Caki2 (cell line): ENCODE measurements at regions not wholly inside any gene's neighbourhood (a gene's known extent, or its start where the extent isn't known, plus 50 kb on each side); places are given as distances from the start of the nearest gene placed in this dataset.

Experiments
- DNase-seq: peaks from one replicate; pipeline ENCODE4 v3.0.0-alpha.2; 2015; ENCODE audit warnings: low read depth
- in situ Hi-C: cut with HindIII; loops from 2 replicates; pipeline ENCODE4 v1.10.0; 2016; ENCODE audit warnings: low sequenced_read_pairs, low pct_unique_long_range_greater_than_20kb, mixed read lengths

DNA sequence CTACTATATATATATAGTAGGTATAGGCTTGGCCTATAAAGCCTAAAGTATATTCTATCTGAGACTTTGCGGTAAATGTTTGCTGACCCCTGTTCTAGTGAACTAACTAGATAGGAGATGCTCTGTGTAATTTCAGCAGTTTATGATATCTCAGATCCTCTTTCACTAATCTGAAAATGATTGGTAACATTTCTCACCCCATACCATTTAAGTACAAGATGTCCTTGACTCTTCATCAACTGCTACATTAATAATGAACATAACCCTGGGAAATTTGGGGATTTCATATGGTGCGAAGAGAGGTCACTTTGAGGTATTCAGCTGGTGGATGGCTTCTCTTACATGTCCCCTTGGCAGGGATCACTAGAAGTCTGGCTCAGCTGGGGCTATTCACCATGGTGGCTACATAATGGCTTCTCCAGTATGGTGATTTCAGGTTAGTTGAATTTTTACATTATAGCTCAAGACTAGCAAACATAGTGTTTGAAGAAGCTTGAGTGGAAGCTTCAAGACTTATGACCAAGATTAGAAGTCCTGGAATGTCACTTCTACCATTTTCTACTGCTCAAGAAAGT is 103.6 kb upstream of the MYCBP2 start:
- in situ Hi-C loops: no loop called here
- no peak for DNase-seq

GRCh38 chr13:77429320-77430142 is 102.6 kb upstream of the MYCBP2 start:
- in situ Hi-C loops: no loop called here
- no peak for DNase-seq

- no peak for DNase-seq
- in situ Hi-C loops: no loop called here
Observed at GRCh38 chr13:77425705-77426104, 98.8 kb upstream of the MYCBP2 start.

- no peak for DNase-seq
- in situ Hi-C loops: no loop called here
Observed at GRCh38 chr13:77423296-77423695, 96.4 kb upstream of the MYCBP2 start.

DNA sequence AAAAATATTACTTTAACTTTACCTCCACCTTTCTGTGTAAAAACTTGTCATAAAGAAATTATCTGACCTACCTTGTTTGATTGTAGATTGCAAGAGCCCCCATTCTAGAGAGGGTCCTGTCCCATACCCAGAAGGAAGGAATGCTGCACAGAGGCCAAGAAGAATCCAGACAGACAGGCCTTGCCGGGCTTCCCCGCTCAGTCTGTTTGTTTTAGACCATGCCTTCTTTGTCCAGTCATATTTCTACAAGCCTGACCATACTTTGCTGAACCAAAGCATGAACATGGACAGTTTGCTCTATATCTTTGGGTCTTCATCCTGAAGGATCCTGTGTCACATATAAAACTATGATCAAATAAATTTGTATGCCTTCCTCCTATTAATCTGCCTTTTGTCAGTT is 95.8 kb upstream of the MYCBP2 start:
- DNase-seq: no peak
- in situ Hi-C loops: no loop called here

DNA sequence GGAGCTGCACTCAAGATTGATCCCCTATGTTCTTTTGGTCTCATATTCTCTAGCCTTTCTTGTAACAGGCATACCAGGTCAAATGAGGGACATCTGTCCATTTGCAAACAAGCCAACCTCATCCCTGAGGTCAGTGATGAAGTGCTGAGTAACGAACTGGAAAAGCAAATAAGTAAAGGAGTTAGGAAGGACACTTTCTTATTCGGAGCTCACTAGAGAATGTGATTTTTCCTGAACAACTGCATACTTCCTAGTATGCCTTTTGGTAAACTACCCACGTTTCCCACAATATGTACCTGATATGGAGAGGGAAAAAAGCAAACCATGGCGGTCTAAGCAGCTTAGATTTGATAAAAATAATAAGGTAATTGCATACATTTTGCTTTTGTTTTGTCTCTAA is 91.0 kb upstream of the MYCBP2 start:
- DNase-seq: no peak
- in situ Hi-C loops: no loop called here

GRCh38 chr13:77416666-77417212 is 89.8 kb upstream of the MYCBP2 start:
- in situ Hi-C loops: no loop called here
- DNase-seq: no peak

DNA sequence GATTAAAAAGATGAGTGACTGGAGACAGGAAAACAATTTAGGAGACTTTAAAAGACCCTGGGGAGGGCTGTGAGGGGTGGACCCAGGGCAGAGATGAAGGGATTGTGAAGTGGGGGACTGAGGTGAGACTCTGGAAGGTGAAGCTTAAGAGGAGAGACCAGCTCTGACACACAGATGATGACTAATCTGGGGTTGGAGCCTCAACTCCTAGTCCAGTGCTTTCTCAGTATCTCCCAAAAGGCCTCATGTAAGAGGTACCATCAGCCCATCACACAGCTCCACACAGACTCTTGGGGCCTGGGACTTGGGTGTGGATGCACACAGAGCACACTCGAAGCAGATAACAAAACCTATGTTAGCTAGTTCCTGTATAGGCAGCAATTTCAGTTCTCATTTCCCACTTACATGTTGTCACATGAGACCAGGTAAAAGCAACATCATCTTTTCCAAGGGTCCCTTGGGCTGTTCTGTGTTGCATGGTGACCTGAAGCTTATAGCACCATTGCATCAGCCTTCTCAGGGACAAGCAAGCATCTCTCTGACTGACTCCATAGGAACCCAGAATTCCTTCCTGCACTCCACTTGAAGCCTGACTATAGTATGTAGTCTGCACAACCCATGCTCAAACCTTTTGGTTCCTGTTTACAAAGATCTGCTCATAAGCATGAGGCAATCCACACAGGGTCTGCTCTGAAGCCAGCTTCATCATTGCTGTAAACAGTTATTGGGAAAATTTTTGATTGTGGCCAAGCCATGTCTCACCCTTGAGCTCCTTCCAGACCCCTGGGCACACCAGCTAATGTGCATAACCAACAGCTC is 88.6 kb upstream of the MYCBP2 start:
- DNase-seq: no peak
- in situ Hi-C loops: no loop called here

GRCh38 chr13:77412860-77413259 is 86.0 kb upstream of the MYCBP2 start:
- in situ Hi-C loops: no loop called here
- DNase-seq: no peak

DNA sequence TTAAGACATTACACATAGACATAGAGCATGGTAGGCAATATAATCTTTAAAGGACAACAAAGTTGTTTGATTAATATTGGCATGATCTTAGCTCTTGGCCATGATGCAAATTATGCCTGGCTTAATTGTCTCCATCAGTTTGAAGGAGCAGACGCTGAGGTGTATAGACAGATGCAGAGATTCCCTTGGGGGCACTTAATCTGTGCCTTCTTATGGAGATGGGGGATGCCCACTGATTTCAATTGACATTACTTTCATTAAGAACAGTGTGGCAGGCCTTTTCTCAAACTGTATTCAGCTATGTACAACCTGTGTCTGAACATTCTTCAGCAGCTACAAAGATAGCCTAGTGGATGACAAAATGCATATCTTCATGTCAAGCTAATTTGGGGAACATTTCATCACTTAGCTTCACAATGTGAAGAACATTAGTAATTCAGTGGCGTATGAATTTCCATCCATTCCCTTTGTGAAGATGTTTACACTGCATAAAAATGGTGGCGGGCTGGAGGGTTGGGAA is 85.3 kb upstream of the MYCBP2 start:
- in situ Hi-C loops: no loop called here
- no peak for DNase-seq

DNA sequence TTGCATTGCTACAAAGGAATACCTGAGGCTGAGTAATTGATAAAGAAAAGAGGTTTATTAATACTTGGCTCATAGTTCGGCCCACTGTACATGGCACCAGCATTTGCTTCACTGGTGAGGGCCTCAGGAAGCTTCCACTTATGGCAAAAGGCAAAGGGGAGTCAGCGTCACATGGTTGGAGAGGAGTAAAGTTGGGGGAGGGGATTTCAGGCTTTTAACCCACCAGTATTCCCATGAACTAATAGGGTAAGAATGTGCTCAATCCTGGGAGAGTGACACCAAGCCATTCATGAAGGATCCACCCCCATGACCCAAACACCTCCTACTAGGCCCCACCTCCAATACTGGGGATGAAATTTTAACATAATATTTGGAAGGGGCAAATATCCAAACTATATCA is 82.5 kb upstream of the MYCBP2 start:
- no peak for DNase-seq

DNA sequence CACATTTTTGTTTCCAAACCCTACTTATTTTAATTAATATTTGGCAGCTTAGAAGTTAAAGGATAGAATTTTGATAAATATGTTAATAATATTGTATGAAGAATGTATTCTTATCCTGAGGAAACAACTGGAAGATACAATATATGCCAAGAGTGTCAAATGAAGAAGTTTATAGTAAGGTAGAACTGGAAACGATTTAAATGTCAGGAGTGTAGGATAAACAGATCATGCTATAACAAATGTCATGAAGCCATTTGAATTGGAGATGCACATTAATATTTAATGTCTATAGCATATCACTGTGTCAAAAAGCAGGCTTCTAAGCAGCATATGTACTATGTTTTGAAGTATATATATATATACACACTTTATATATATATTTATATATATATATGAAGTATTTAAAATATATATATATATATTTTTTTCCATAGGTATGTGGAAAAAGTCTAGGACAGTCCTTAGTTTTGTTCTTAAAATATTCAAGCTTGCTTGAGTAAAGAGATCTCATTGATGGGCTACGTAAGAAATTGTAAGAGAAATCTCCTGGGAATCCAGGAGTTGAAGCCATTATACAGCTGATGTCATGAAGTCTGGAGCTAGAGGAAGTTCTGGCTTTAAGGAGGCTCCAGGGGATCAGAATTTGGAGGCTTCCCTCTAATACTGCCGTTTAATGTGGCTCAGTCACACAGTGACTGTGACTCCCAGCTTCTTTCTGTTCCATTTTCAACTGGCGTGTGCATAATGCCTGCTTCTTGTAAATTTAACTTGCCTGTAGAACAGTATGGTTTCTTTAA is 79.9 kb upstream of the MYCBP2 start:
- in situ Hi-C loops: no loop called here
- no peak for DNase-seq

More for the DNA sequence above, 82.5 kb upstream of the MYCBP2 start:
- in situ Hi-C loops: no loop called here

- in situ Hi-C loops: no loop called here
- DNase-seq: no peak
Observed at GRCh38 chr13:77398825-77399620, 72.1 kb upstream of the MYCBP2 start.

DNA sequence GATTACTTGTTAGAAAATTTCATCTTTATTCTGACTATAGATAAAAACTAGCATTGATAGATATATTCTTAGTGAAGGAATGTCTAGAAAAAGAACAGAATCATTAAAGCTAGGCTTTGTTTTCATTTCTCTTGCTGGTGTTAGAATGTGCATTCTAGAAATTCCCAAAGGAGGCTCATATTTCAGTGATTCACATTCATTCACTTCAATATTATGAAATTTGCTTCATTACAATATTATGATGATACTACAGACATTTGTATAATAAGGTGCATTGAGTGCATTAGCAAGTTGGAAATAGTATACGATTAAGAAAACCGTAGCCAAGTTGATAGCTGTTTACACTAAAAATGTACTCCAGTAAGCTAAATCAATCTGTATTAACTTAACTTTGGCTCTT is 70.7 kb upstream of the MYCBP2 start:
- in situ Hi-C loops: no loop called here
- DNase-seq: no peak

DNA sequence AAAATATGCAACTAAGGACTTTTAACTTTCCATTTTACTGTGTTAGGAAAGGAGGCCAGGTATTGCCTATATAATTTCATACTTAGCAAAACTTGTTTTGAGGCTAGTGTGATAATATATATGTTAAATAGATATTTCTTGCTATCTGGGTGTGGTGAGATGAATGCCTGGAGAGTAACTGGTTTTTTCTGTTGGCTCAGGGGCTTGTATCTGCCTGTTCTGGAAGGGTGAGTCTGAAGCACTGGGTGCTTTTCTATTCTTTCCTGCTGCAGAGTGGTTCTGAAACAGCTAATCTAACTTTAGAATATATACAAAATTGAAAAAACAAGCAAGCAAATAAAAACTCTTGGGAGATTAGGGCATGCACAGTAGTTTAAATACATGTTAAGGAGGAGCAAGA is 64.6 kb upstream of the MYCBP2 start:
- in situ Hi-C loops: no loop called here
- no peak for DNase-seq

GRCh38 chr13:77390391-77390790 is 63.5 kb upstream of the MYCBP2 start:
- DNase-seq: no peak
- in situ Hi-C loops: no loop called here

DNA sequence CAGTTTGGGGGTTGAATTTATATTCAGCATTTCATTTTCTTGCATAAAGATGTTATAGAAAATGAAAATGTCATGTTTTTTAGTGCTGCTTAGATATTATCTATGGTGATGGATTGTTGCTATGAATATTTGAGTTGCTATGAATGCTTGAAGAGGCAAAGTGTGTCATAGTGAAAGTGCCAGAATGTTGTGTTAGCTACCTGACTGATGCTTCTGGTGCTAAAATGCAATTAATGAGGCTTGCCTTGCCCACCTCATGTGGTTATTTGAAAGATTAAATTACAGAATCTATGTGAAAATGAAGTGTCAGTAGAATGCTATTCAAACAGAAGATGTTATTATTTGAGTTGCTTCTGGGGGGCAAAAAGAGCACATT is 62.7 kb upstream of the MYCBP2 start:
- in situ Hi-C loops: no loop called here
- DNase-seq: no peak
